Calu3 (cell line): ENCODE measurements at regions not wholly inside any gene's neighbourhood (a gene's known extent, or its start where the extent isn't known, plus 50 kb on each side); places are given as distances from the start of the nearest gene placed in this dataset.

Source experiments
- BruUV-seq: library from RNA; stranded (reverse); fragments of 400-500 nt; replicated peaks from 2 replicates; lab custom pipeline; 2021; lab: Mats Ljungman, UMichigan
- CTCF ChIA-PET: fragments of 300-600 bp; sonication (Branson Sonifier 250); formaldehyde crosslinking; loops from one replicate; lab custom pipeline; 2022; ENCODE audit warnings: antibody characterized with exemption; lab: Charles Lee
- DNase-seq: peaks from one replicate; pipeline ENCODE4 v3.0.0; 2022
- H3K27ac Mint-ChIP-seq: one replicate; pipeline ENCODE4 v1.8.0; 2022; ENCODE audit warnings: mixed read lengths; ENCODE audit not compliant: unreplicated experiment
- H3K27me3 Mint-ChIP-seq: one replicate; pipeline ENCODE4 v1.8.0; 2022; ENCODE audit warnings: mixed read lengths; ENCODE audit not compliant: unreplicated experiment
- H3K36me3 Mint-ChIP-seq: one replicate; pipeline ENCODE4 v1.8.0; 2022; ENCODE audit warnings: mild to moderate bottlenecking, moderate library complexity, mixed read lengths; ENCODE audit not compliant: insufficient read depth, unreplicated experiment
- H3K4me1 Mint-ChIP-seq: one replicate; pipeline ENCODE4 v1.8.0; 2022; ENCODE audit warnings: mild to moderate bottlenecking, low read depth, mixed read lengths; ENCODE audit not compliant: unreplicated experiment
- H3K4me3 Mint-ChIP-seq: one replicate; pipeline ENCODE4 v1.8.0; 2022; ENCODE audit warnings: mild to moderate bottlenecking, low read depth, moderate library complexity, mixed read lengths; ENCODE audit not compliant: unreplicated experiment
- H3K9me3 Mint-ChIP-seq: one replicate; pipeline ENCODE4 v1.8.0; 2022; ENCODE audit warnings: low read depth, mixed read lengths; ENCODE audit not compliant: unreplicated experiment
- intact Hi-C: fragments of 100-400 bp; cut with micrococcal nuclease; formaldehyde crosslinking; loops from one replicate; pipeline ENCODE4 v1.10.0; 2022; ENCODE audit not compliant: unreplicated experiment
- TF ChIP-seq, protein P1 (sequence below): fragments of 200-600 bp; IDR thresholded peaks from one replicate; pipeline ENCODE4 v1.8.0; 2022; ENCODE audit warnings: antibody characterized with exemption; ENCODE audit not compliant: unreplicated experiment

DNA sequence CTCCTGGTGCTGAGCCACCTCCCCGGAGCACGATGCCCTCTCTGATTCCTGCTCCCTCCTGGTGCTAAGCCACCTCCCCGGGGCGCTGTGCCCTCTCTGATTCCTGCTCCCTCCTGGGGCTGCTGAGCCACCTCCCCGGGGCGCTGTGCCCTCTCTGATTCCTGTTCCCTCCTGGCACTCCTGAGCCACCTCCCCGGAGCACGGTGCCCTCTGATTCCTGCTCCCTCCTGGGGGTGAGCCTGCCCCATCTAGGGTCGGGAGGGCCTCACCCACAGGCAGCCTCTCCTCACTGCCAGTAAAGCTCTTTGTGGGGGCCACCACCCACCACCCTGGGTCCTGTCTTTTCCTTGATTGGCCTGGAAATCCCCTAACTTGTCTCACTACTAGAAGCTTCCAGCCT, 327.6 kb upstream of the SFSWAP start:
- H3K4me1 Mint-ChIP-seq, result no peaks in the 10 kb centered on the region
- CTCF ChIA-PET, result no interaction called here
- H3K36me3 Mint-ChIP-seq, result no peaks in the 10 kb centered on the region
- no peak overlapping the region for H3K4me3 Mint-ChIP-seq
- H3K27ac Mint-ChIP-seq, result no peak overlapping the region
- intact Hi-C loops, result loop anchor here (5.0 kb wide), 1 partner anchor 69 kb away; no protein-coding TSS in a partner anchor
- peaks cover 74% of the 10 kb centered on the region for H3K27me3 Mint-ChIP-seq
- TF ChIP-seq, protein P1, sequence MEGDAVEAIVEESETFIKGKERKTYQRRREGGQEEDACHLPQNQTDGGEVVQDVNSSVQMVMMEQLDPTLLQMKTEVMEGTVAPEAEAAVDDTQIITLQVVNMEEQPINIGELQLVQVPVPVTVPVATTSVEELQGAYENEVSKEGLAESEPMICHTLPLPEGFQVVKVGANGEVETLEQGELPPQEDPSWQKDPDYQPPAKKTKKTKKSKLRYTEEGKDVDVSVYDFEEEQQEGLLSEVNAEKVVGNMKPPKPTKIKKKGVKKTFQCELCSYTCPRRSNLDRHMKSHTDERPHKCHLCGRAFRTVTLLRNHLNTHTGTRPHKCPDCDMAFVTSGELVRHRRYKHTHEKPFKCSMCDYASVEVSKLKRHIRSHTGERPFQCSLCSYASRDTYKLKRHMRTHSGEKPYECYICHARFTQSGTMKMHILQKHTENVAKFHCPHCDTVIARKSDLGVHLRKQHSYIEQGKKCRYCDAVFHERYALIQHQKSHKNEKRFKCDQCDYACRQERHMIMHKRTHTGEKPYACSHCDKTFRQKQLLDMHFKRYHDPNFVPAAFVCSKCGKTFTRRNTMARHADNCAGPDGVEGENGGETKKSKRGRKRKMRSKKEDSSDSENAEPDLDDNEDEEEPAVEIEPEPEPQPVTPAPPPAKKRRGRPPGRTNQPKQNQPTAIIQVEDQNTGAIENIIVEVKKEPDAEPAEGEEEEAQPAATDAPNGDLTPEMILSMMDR, result no peak
- DNase-seq, result no peak
- H3K9me3 Mint-ChIP-seq, result no peaks in the 10 kb centered on the region
- BruUV-seq, result no TSS peak

DNA sequence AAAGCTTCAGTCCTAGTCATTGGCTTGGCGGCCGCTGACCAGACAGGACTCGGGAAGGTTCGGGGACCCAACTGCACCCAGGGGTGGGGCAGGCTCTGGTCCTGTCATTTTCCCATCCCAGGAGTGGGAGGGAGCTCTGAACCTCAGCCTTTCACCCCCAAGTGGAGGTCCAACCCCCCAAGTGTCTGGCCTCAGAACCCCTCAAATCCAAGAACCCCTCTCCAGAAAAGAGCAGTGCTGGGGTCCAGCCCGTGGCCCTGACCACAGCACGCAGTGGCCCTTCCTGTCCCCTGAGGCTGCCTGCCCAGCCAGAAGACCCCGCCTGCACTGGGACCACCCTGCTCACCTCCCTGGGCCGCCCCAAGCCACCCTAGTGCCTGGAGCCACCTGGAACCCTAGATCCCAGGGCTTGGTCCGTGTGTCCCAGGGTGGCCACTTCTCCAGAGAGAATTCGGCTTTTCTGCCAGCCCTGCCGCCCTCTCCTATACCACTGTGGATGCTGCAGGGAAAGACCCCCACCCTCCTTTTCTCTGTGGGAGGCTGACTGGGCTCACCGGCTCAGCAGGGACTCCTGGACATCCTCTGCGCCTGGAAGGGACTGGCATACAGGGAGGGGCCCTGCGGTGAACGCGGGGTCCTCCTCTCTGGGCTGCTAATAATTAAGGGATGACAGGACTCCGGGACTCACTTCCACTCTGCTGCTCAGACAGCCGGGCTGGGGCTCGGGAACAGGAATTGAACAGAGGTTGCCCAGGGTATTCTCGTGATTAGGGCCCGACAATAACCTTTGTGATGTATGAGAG, 326.9 kb upstream of the SFSWAP start:
- BruUV-seq, result no TSS peak
- no peaks in the 10 kb centered on the region for H3K4me1 Mint-ChIP-seq
- no peaks in the 10 kb centered on the region for H3K9me3 Mint-ChIP-seq
- no peak overlapping the region for H3K4me3 Mint-ChIP-seq
- DNase-seq, result no peak
- no peaks in the 10 kb centered on the region for H3K36me3 Mint-ChIP-seq
- intact Hi-C loops, result loop anchor here (5.0 kb wide), 1 partner anchor 68 kb away; no protein-coding TSS in a partner anchor
- CTCF ChIA-PET, result no interaction called here
- H3K27me3 Mint-ChIP-seq, result peaks cover 71% of the 10 kb centered on the region
- no peak overlapping the region for H3K27ac Mint-ChIP-seq
- TF ChIP-seq, protein P1, result no peak

DNA sequence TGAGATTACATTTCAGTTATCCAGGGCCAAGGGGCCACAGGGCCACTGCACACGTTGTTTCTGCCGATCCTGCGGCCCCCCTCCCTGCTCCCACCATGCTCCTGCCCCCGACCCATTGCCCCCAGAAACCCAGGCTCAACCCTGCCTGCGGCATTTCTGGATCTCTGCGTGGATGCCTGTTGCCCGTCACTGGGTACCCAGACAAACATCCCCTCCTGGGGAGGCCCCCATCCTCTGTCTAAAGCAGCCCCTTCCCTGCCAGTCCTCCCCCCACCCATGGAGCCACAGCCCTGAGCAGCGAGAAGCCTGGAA, 326.4 kb upstream of the SFSWAP start:
- peaks cover 71% of the 10 kb centered on the region for H3K27me3 Mint-ChIP-seq
- no peaks in the 10 kb centered on the region for H3K4me1 Mint-ChIP-seq
- no TSS peak for BruUV-seq
- no peak for DNase-seq
- CTCF ChIA-PET, result no interaction called here
- no peaks in the 10 kb centered on the region for H3K9me3 Mint-ChIP-seq
- no peaks in the 10 kb centered on the region for H3K36me3 Mint-ChIP-seq
- TF ChIP-seq, protein P1, result no peak
- no peak overlapping the region for H3K27ac Mint-ChIP-seq
- intact Hi-C loops, result loop anchor here (5.0 kb wide), 1 partner anchor 68 kb away; no protein-coding TSS in a partner anchor
- H3K4me3 Mint-ChIP-seq, result no peak overlapping the region

DNA sequence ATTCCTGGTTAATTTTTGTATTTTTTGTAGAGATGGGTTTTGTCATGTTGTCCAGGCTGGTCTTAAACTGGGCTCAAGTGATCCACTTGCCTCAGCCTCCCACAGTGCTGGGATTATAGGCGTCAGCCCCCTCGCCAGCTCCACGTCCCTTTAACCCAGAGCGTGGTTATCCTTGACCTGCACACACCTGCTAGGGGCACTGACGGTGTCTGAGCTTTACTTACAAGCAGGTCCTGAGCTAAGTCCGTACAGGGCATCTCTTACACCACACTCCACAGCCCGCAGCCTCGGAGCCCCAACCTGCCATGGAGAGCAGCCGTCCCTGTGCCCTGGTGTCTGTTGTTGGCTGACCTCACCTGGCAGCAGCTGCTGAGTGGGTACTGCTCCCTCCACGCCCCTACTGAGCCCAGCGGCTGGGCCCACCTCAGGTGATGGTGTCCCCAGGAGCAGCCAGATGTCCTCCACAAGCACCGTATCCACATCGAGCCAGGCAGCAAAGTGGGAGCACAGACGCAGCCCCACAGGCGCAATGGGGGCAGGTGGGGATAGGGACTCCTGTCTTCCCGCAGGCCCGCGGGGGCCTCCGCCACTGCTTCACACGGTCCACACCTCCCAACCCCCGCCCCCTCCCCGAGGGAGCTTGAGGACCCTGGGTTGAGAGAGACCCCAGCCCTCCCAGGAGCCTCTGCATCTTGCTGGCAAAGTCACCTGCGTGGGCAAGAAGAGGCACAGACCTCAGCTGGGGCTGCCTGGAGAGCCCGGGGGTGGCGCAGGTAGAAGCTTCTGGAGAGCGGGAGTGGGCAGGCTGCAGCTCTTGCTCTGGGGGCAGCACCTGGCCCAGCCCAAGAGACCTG, 325.4 kb upstream of the SFSWAP start:
- no peak for DNase-seq
- no peaks in the 10 kb centered on the region for H3K36me3 Mint-ChIP-seq
- TF ChIP-seq, protein P1, result no peak
- H3K4me3 Mint-ChIP-seq, result no peak overlapping the region
- BruUV-seq, result no TSS peak
- no peak overlapping the region for H3K27ac Mint-ChIP-seq
- no peaks in the 10 kb centered on the region for H3K4me1 Mint-ChIP-seq
- CTCF ChIA-PET, result no interaction called here
- peaks cover 71% of the 10 kb centered on the region for H3K27me3 Mint-ChIP-seq
- no peaks in the 10 kb centered on the region for H3K9me3 Mint-ChIP-seq
- intact Hi-C loops, result no loop called here
